Fibroblast of pulmonary artery (primary cell): ENCODE measurements at regions not wholly inside any gene's neighbourhood (a gene's known extent, or its start where the extent isn't known, plus 50 kb on each side); places are given as distances from the start of the nearest gene placed in this dataset.

Experiments used
- DNase-seq: peaks from one replicate; pipeline ENCODE4 v3.0.0-alpha.2; 2010; ENCODE audit warnings: low read depth
- H3K4me3 ChIP-seq: replicated peaks from 2 replicates; pipeline ENCODE4 v1.5.1; 2011; ENCODE audit warnings: low read depth, mild to moderate bottlenecking, control low read depth, low read length, moderate library complexity
- TF ChIP-seq, protein P1 (sequence below): IDR thresholded peaks from 2 replicates; pipeline ENCODE4 v1.5.1; 2011; ENCODE audit warnings: mild to moderate bottlenecking, control low read depth, low read length, inconsistent platforms; ENCODE audit errors: missing control alignments

DNA sequence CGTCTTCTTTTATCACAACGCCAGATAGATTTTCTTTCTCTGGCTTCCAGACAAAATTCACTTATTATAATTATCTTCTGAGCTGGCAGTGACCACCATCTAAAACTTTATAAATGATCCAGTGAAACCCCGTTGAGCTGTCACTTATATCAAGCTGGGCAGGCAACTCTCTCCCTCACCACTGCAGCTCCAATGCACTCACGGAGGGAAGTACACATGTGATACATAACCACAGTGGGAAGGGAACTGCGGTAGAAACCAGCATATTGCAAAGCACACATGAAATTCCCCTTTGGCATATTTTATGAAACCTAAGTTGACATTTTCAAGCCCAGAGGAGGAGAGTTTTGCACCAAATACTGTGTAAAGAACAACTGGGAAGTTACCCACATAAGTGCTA lies 536.9 kb downstream of the HACE1 start:
- TF ChIP-seq, protein P1, sequence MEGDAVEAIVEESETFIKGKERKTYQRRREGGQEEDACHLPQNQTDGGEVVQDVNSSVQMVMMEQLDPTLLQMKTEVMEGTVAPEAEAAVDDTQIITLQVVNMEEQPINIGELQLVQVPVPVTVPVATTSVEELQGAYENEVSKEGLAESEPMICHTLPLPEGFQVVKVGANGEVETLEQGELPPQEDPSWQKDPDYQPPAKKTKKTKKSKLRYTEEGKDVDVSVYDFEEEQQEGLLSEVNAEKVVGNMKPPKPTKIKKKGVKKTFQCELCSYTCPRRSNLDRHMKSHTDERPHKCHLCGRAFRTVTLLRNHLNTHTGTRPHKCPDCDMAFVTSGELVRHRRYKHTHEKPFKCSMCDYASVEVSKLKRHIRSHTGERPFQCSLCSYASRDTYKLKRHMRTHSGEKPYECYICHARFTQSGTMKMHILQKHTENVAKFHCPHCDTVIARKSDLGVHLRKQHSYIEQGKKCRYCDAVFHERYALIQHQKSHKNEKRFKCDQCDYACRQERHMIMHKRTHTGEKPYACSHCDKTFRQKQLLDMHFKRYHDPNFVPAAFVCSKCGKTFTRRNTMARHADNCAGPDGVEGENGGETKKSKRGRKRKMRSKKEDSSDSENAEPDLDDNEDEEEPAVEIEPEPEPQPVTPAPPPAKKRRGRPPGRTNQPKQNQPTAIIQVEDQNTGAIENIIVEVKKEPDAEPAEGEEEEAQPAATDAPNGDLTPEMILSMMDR: no peak
- DNase-seq: no peak
- H3K4me3 ChIP-seq: no peak overlapping the region

DNA sequence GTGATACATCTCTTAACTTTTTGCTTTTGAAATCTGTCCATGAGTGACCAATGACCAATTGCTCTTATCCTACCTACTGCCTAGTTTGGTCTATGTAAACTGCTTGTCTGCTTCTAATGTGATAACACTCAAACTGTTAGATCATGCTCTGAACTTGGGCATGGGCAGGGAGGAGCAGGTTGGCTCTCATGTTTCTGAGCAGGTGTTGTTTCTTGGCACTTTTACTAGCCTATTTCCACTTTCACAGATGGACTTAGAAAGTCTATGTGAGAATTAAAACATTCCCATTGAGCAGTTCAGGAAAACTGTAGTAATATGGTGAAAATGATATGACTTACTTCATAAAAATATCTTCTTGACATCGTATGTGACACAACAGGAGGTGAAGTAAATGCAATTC lies 538.4 kb downstream of the HACE1 start:
- H3K4me3 ChIP-seq: no peak overlapping the region
- no peak for DNase-seq
- TF ChIP-seq, protein P1: no peak

GRCh38 chr6:104320896-104321295 lies 538.8 kb downstream of the HACE1 start:
- no peak overlapping the region for H3K4me3 ChIP-seq
- TF ChIP-seq, protein P1: no peak
- DNase-seq: no peak

DNA sequence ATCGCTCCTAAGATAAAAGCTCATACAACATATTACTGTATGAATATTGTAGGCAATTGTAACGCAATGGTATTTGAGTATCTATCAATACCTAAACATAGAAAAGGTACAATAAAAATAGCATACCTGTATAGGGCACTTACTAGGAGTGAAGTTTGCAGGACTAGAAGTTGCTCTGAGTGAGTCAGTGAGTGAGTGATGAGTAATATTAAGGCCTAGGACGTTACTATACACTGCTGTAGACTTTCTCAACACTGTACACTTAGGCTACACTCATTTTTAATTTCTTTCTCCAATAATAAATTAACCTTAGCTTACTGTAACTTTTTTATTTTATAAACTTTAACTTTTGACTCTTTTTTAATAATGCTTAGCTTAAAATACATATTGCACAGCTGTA lies 546.9 kb downstream of the HACE1 start:
- no peak for DNase-seq
- no peak overlapping the region for H3K4me3 ChIP-seq
- TF ChIP-seq, protein P1: no peak

DNA sequence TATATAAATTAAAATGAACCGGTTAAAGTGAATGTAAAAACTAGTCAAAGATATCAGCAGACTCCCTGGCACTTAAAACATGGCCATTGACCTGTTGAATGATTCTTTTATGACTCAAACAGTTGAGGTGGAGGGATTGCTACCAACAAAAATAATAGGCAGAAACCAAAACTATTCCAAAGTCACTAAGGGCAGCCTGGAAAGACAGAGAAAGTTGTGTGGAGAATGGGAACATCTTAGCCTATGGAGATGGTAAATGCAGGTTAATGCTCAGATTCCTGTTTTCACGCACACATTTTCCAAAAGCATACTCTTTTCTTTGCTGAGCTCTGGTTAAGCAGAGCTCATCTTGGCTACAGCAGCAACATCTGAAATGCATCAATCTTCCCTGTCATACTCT lies 553.5 kb downstream of the HACE1 start:
- H3K4me3 ChIP-seq: no peak overlapping the region
- no peak for DNase-seq
- TF ChIP-seq, protein P1: no peak

GRCh38 chr6:104305206-104305605 lies 554.5 kb downstream of the HACE1 start:
- TF ChIP-seq, protein P1: no peak
- no peak for DNase-seq
- H3K4me3 ChIP-seq: no peak overlapping the region

GRCh38 chr6:104301951-104302350 lies 557.8 kb downstream of the HACE1 start:
- H3K4me3 ChIP-seq: no peak overlapping the region
- DNase-seq: no peak
- TF ChIP-seq, protein P1: no peak
